Mucosa of stomach (tissue), 1 donor: ENCODE measurements at regions not wholly inside any gene's neighbourhood (a gene's known extent, or its start where the extent isn't known, plus 50 kb on each side); places are given as distances from the start of the nearest gene placed in this dataset.
"Not testable (repeated sequence)": the region's sequence is repeated elsewhere in the genome, so short reads cannot be mapped to it uniquely, and the experiment has no call there.

Source experiments
- H3K27me3 ChIP-seq: one replicate; pipeline ENCODE4 v1.7.0; 2013; ENCODE audit warnings: mild to moderate bottlenecking, low read length; ENCODE audit not compliant: control insufficient read depth, insufficient read depth
- H3K36me3 ChIP-seq: one replicate; pipeline ENCODE4 v1.7.0; 2013; ENCODE audit warnings: low read length; ENCODE audit not compliant: control insufficient read depth, insufficient read depth
- H3K4me1 ChIP-seq: one replicate; pipeline ENCODE4 v1.7.0; 2013; ENCODE audit warnings: mild to moderate bottlenecking, low read length; ENCODE audit not compliant: control insufficient read depth, insufficient read depth
- H3K4me3 ChIP-seq: one replicate; pipeline ENCODE4 v1.7.0; 2013; ENCODE audit warnings: low read length
- H3K9ac ChIP-seq: one replicate; pipeline ENCODE4 v1.7.0; 2013; ENCODE audit warnings: mild to moderate bottlenecking, low read length, moderate library complexity
- H3K9me3 ChIP-seq: one replicate; pipeline ENCODE4 v1.7.0; 2013; ENCODE audit warnings: mild to moderate bottlenecking, low read length, moderate library complexity; ENCODE audit not compliant: control insufficient read depth
- donor health status: Pancreatic carcinoma.

DNA sequence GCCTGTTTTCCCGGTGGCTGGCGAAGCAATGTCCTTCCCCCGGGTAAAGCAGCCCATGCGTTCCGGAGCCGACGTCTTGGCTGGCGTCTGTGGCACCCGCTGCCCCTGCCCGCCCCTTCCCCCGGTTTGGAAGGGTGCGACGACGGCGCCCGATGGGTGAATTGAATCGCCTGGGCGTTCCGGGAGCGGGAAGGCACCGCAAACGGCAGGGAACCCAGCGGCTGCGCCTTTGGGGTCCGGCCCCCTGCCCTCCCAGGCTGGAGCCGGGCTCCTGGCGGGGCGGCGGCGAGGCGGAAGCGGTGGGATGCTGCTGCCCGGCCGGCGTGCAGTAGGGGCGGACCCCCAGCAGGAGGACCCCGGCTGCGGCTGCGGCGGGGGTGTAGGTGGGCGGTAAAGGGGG is 123.6 kb upstream of the RHOU start:
- H3K27me3 ChIP-seq, H3K9me3 ChIP-seq, H3K4me3 ChIP-seq, H3K4me1 ChIP-seq, H3K36me3 ChIP-seq, H3K9ac ChIP-seq: not testable (repeated sequence)

DNA sequence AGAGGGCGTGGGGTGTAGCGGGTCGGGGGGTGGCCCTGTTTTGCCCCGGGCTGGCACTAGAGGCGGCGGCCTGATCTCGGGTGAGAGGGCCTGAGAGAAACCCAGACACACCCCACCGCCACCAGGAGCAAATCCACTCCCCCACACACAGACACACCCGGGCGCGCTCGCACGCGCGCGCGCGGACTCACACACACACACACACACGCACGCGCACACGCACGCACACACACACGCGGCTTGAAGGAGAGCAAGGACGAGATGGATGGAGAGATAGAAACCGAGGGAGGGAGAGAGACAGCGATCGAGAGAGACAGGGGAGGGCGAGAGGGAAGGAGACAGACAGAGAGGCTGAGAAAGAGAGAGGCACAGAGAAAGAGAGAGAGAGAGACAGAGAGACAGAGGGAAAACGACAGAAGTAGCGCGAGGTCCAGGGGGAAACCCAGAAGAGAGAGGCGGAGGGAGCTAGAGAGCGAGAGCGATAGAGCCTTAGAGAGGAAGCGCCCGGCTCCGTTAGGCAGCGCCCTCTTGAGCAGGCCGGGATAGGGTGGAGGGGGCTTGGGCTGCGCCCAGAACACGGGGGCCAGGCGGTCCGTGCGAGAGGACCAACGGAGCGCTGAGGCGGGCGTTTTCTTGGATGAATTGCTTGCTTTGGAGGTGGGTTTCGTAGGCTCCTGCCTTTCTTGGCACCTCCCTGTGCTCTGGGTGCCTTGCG is 113.1 kb upstream of the RHOU start:
- H3K9me3 ChIP-seq, H3K4me1 ChIP-seq, H3K4me3 ChIP-seq, H3K36me3 ChIP-seq, H3K27me3 ChIP-seq, H3K9ac ChIP-seq: not testable (repeated sequence)

DNA sequence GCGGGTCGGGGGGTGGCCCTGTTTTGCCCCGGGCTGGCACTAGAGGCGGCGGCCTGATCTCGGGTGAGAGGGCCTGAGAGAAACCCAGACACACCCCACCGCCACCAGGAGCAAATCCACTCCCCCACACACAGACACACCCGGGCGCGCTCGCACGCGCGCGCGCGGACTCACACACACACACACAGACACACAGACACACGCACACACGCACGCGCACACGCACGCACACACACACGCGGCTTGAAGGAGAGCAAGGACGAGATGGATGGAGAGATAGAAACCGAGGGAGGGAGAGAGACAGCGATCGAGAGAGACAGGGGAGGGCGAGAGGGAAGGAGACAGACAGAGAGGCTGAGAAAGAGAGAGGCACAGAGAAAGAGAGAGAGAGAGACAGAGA is 108.8 kb upstream of the RHOU start:
- H3K4me1 ChIP-seq, H3K9ac ChIP-seq, H3K27me3 ChIP-seq, H3K4me3 ChIP-seq, H3K36me3 ChIP-seq, H3K9me3 ChIP-seq: not testable (repeated sequence)

DNA sequence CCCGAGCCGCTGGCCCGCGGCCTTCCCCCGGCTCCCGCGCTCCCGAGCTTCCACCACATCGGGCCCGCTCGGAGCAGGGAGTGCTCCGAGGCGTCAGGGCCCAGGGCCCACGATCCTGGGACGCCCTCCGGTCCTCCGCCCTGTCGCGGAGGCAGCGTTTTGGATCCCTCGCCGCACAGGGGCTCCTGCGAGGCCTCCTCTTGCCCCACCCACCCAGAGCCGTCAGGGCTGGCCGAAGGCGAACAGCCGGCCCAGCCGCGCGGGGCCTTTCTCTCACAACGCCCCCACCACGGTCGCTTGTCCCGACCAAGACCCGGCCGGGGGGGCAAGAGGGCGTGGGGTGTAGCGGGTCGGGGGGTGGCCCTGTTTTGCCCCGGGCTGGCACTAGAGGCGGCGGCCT is 102.4 kb upstream of the RHOU start:
- H3K27me3 ChIP-seq, H3K4me3 ChIP-seq, H3K9ac ChIP-seq, H3K4me1 ChIP-seq, H3K36me3 ChIP-seq, H3K9me3 ChIP-seq: not testable (repeated sequence)

DNA sequence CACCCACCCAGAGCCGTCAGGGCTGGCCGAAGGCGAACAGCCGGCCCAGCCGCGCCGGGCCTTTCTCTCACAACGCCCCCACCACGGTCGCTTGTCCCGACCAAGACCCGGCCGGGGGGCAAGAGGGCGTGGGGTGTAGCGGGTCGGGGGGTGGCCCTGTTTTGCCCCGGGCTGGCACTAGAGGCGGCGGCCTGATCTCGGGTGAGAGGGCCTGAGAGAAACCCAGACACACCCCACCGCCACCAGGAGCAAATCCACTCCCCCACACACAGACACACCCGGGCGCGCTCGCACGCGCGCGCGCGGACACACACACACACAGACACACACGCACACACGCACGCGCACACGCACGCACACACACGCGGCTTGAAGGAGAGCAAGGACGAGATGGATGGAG is 100.0 kb upstream of the RHOU start:
- not testable (repeated sequence) for H3K4me1 ChIP-seq, H3K9me3 ChIP-seq, H3K9ac ChIP-seq, H3K27me3 ChIP-seq, H3K4me3 ChIP-seq, H3K36me3 ChIP-seq

DNA sequence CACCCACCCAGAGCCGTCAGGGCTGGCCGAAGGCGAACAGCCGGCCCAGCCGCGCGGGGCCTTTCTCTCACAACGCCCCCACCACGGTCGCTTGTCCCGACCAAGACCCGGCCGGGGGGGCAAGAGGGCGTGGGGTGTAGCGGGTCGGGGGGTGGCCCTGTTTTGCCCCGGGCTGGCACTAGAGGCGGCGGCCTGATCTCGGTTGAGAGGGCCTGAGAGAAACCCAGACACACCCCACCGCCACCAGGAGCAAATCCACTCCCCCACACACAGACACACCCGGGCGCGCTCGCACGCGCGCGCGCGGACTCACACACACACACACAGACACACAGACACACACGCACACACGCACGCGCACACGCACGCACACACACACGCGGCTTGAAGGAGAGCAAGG is 97.8 kb upstream of the RHOU start:
- H3K9me3 ChIP-seq, H3K36me3 ChIP-seq, H3K4me3 ChIP-seq, H3K9ac ChIP-seq, H3K27me3 ChIP-seq, H3K4me1 ChIP-seq: not testable (repeated sequence)

DNA sequence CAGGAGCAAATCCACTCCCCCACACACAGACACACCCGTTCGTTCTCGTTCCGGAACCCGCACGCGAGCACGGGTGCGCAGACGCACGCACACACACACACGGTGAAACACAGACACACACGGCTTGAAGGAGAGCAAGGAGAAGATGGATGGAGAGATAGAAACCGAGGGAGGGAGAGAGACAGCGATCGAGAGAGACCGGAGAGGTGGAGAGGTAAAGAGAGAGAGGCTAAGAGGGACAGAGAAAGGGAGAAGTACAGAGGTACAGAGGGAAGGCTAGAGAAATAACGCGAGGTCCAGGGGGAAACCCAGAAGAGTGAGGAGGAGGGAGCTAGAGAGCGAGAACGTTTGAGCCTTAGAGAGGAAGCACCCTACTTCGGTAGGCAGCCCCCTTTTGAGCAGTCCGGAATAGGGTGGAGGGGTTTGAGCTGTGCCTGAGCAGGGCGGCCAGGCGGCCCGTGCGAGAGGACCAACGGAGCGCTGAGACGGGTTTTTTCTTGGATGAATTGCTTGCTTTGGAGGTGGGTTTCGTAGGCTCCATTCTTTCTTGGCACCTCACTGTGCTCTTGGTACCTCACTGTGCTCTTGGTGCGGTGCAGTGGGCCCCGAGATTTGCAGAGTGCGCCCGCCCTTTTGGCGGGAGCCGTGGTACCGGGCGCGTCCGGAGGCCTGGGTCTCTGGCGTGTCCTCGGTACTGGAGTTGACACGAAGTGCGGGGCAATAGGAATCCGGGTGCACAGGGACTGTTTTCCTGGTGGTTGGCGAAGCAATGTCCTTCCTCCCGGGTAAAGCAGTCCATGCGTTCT is 88.4 kb upstream of the RHOU start:
- H3K36me3 ChIP-seq, result no peaks in the 10 kb centered on the region
- H3K9me3 ChIP-seq, result no peaks in the 10 kb centered on the region
- H3K4me1 ChIP-seq, result peaks cover 17% of the 10 kb centered on the region
- H3K27me3 ChIP-seq, result peaks cover 43% of the 10 kb centered on the region
- peak overlapping the region; percentile 41 for H3K4me3 ChIP-seq
- H3K9ac ChIP-seq, result peak overlapping the region; percentile 31

DNA sequence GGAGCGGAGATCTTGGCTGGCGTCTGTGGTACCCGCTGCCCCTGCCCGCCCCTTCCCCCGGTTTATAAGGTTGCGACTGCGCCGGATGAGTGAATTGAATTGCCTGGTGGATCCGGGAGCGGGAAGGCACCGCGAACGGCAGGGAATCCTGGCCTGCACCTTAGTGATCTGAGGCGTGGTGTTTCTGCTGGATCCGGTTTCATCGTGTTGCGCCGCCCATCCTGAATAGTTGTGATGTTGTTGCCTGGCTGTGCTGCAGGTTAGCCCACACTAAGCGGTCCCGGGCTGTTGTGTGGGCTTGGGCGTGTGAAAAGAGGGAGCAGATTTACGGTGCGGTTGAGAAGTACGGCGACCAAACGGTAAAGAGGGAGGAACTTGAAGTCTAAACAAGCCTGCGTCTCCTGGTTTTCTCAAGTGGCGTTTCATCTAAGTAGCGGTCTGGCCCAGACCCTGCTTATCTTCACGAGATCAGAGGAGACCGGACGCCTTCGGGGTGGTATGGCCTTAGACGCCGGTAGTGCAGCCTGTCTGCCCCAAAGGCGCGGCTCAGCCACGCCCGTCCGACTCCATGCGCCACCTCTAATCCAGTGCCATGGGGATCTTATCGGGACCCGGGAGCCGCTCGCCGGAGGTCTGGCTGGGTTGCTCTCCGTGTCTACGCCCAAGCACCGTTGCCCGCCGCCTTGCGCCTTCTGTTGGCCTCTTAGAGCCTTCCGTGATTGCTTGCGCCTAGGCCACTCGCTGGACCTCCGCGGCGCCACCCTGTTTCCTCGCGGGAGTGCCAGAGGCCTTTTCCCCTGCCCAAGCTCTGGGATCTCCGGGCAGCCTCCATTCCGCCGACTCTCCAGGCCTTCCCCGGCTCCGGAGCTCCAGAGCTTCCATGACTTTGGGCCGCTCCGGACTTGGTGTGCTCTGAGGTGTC is 87.5 kb upstream of the RHOU start:
- peak overlapping the region; percentile 31 for H3K9ac ChIP-seq

DNA sequence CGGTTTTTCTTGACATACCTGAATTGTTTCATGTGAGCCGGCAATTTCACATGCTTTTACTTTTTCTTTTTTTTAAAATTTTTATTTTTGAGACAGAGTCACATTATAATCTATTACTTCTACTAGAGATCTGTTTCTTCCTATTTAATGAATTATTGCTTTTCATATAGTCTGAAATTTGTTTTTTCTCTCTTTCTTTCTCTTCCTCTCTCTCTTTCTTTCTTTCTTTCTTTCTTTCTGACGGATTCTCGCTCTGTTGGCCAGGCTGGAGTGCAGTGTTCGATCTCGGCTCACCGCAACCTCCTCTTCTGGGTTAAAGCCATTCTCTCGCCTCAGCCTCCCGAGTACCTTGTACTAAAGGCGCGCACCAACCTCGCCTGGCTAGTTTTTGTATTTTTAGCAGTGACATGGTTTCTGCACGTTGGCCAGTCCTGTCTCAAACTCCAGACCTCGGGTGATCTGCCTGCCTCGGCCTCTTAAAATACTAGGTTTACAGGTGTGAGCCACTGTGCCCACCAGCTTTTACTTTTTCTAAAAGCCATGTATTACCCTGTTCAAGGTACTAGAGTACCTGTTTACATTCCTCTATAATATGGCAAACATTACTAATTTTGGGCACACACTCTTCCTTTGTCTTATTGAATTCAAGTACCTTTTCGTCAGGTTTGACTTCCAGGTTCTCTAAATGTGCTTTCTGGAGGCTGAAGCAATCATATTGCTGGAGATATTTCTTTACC is 86.5 kb upstream of the RHOU start:
- no peaks in the 10 kb centered on the region for H3K36me3 ChIP-seq
- peaks cover 43% of the 10 kb centered on the region for H3K27me3 ChIP-seq
- no peaks in the 10 kb centered on the region for H3K9me3 ChIP-seq
- no peak overlapping the region for H3K9ac ChIP-seq
- H3K4me3 ChIP-seq, result no peak overlapping the region
- peaks cover 17% of the 10 kb centered on the region for H3K4me1 ChIP-seq

More for the DNA sequence above, 87.5 kb upstream of the RHOU start:
- Histone ChIP-seq H3K27me3 (peaks cover 43% of the 10 kb centered on the region), H3K36me3 (no peaks in the 10 kb centered on the region), H3K4me1 (peaks cover 17% of the 10 kb centered on the region), H3K9me3 (no peaks in the 10 kb centered on the region), H3K4me3 (no peak overlapping the region)

DNA sequence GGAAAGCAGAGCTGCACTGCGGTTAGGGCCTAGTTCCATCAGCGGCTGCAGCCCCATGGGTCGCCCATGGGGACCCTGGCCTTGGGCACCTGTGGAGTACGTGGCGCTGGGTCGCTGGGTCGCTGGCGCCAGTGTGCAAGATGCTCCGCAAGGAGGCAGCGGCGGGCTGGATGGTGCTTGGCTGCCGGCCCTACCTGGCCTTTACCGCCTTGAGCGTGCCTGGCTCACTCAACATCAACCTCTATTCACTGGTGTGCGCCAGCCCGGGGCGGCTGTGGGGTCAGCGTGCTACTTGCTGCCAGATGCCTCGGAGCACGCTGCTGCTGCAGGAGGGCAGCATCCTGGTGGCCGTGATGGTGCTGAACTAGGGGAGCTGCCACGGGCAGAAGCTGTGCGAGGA is 85.1 kb upstream of the RHOU start:
- Histone ChIP-seq H3K9me3 (no peaks in the 10 kb centered on the region), H3K27me3 (peaks cover 43% of the 10 kb centered on the region), H3K9ac (no peak overlapping the region), H3K36me3 (no peaks in the 10 kb centered on the region), H3K4me1 (peaks cover 17% of the 10 kb centered on the region), H3K4me3 (no peak overlapping the region)

DNA sequence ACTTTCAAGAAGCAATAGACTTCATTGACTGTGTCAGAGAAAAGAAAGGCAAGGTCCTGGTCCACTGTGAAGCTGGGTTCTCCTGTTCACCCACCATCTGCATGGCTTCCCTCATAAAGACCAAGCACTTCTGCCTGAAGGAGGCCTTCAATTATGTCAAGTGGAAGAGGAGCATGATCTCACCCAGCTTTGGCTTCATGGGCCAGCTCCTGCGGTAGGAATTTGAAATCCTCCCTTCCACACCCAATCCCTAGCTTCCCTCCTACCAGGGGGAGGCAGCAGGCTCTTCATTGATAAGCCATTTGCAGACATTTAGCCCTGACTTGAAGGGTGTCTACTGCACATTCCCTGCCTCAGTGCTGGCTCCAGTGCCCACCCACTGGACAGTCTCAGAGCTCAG is 84.3 kb upstream of the RHOU start:
- Histone ChIP-seq H3K9me3 (no peaks in the 10 kb centered on the region), H3K27me3 (peaks cover 43% of the 10 kb centered on the region), H3K36me3 (no peaks in the 10 kb centered on the region), H3K4me1 (peaks cover 17% of the 10 kb centered on the region), H3K4me3 (no peak overlapping the region), H3K9ac (no peak overlapping the region)
